Pancreas (tissue), 10 donors: ENCODE measurements at regions not wholly inside any gene's neighbourhood (a gene's known extent, or its start where the extent isn't known, plus 50 kb on each side); places are given as distances from the start of the nearest gene placed in this dataset.

Experiments used
- ATAC-seq, 4 donors: fragments of 200-7000 bp; cut with Tn5 transposase; one replicate each; pipeline versions ENCODE4 v1.8.0 to v1.9.1; 2020; ENCODE audit warnings: mild to moderate bottlenecking in 4 of 4, moderate library complexity in 4 of 4
- DNase-seq, 6 donors: peaks; one replicate each; pipeline ENCODE4 v3.0.0-alpha.2; 2020
- FAIRE-seq: peaks from 2 replicates; lab custom pipeline; 2012; peaks lifted over from hg19 to GRCh38; lab: Jason Lieb, UNC
- H3K27ac ChIP-seq, 4 donors: fragments of 200-600 bp; sonication (generic); 1 replicate in 3 of 4; 2 replicates in 1 of 4; pipeline versions ENCODE4 v1.5.0 to v1.8.0; 2020
- H3K27me3 ChIP-seq, 4 donors: fragments of 200-600 bp; one replicate each; pipeline ENCODE4 v1.8.0; 2021
- H3K36me3 ChIP-seq, 3 donors: fragments of 200-600 bp; sonication (generic) in 1 of 3; one replicate each; pipeline versions ENCODE4 v1.5.0 to v1.8.0; 2020 to 2021
- H3K4me1 ChIP-seq, 3 donors: fragments of 200-600 bp; one replicate each; pipeline ENCODE4 v1.8.0; 2021
- H3K4me3 ChIP-seq, 4 donors: fragments of 200-600 bp; sonication (generic) in 2 of 4; one replicate each; pipeline versions ENCODE4 v1.5.0 to v1.8.0; 2020 to 2021
- H3K9me3 ChIP-seq, 4 donors: fragments of 200-600 bp; one replicate each; pipeline ENCODE4 v1.8.0; 2021
- CTCF ChIP-seq, 4 donors: fragments of 200-600 bp; sonication (generic) in 3 of 4; IDR thresholded peaks; one replicate each; pipeline versions ENCODE4 v1.5.0 to v1.8.0; 2021; ENCODE audit warnings: antibody characterized with exemption in 4 of 4
- WGBS, 2 donors: extraction: QIAGEN DNeasy Blood & Tissue Kit; methylation state at CpG; one replicate each; pipeline ENCODE4 v1.1.7; 2013; 5-methylcytosine and 5-hydroxymethylcytosine counted together
- intact Hi-C, 3 donors: fragments of 100-400 bp; cut with DNase I; formaldehyde crosslinking; loops; one replicate each; pipeline versions ENCODE4 v1.11.1 to v1.14.2; 2022
- donor health status: healthy with polysubstance abuse.
- donor health status: DM: no; HTN: no; CAD: no; lungs with moderate emphysema.
- donor health status: DM: no; HTN: no; CAD: no.
- donor health status: control.
- donor health status: control.
- donor health status: Bipolar disorder and iron deficiency.
- donor health status: DM: yes; HTN: yes; CAD: no.
- donor health status: DM: no; HTN: no; CAD: no.
- donor health status: DM: no; HTN: no; CAD: no.
- donor health status: DM: yes; HTN: yes; CAD: no.

DNA sequence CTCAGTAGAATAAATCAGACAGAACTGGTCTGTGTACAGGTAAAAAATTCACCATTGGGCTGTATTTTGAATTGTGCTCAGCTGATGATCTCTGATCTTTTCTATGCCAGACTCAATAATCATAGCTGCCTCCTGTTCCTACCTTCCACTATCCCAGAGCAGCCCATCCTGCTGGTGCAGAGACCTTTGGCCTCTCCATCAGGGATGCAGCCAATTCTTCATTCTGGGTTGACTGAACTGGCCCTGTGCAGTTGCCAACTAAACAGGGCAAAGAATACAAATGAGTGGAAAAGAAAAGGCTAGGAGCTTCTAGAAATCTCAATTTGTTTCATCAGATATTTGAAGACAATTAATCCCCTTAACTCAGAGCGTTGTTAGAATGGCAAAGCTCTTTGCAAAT is 1781.3 kb upstream of the CELF4 start:
- H3K27ac ChIP-seq = no peak overlapping the region
- TF ChIP-seq CTCF (IDR thresholded peaks at IDR 0.05) = no peak
- FAIRE-seq (no peak), DNase-seq (no peak), ATAC-seq (no peak)
- H3K27me3 ChIP-seq = no peaks in the 10 kb centered on the region
- WGBS, 2 donors = 89 to 97% methylated on average over 1 of the region's 1 CpG
- intact Hi-C loops = no loop called here
- no peaks in the 10 kb centered on the region for H3K4me1 ChIP-seq
- H3K36me3 ChIP-seq = no peaks in the 10 kb centered on the region
- no peak overlapping the region for H3K4me3 ChIP-seq
- H3K9me3 ChIP-seq = no peaks in the 10 kb centered on the region

GRCh38 chr18:39345321-39345720 is 1779.7 kb upstream of the CELF4 start:
- Histone ChIP-seq H3K9me3 (no peaks in the 10 kb centered on the region), H3K4me3 (no peak overlapping the region), H3K4me1 (no peaks in the 10 kb centered on the region), H3K27me3 (no peaks in the 10 kb centered on the region), H3K27ac (no peak overlapping the region), H3K36me3 (no peaks in the 10 kb centered on the region)
- 68 to 72% methylated on average over 2 of the region's 2 CpGs for WGBS, 2 donors
- no peak for FAIRE-seq
- no peak for TF ChIP-seq CTCF (IDR thresholded peaks at IDR 0.05)
- DNase-seq = no peak
- no peak for ATAC-seq
- intact Hi-C loops = no loop called here

DNA sequence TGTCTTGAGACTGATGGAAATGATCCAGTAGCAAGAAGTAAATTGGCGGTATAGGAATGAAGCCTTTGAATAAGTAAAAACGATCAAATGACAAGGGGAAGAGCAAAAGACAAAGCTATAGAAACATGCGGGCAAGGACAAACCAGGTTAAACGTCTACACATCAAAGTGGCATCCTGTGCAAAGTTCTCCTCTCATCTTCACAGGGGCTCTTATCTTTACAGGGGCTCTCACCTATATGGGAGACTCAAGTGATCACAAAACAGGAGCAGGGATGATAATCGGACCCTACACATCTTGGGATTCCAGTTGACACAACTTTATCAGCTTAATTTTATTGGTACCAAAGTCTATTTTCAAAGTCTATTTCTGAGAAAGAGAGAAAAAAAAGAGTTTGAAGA is 1778.9 kb upstream of the CELF4 start:
- no peak for TF ChIP-seq CTCF (IDR thresholded peaks at IDR 0.05)
- 67 to 72% methylated on average over 5 of the region's 5 CpGs for WGBS, 2 donors
- intact Hi-C loops = no loop called here
- FAIRE-seq (no peak), DNase-seq (no peak), ATAC-seq (no peak)
- Histone ChIP-seq H3K4me1 (no peaks in the 10 kb centered on the region), H3K9me3 (no peaks in the 10 kb centered on the region), H3K4me3 (no peak overlapping the region), H3K27ac (no peak overlapping the region), H3K36me3 (no peaks in the 10 kb centered on the region), H3K27me3 (no peaks in the 10 kb centered on the region)

GRCh38 chr18:39341129-39341528 is 1775.5 kb upstream of the CELF4 start:
- H3K4me3 ChIP-seq = no peak overlapping the region
- WGBS, 2 donors = 82 to 87% methylated on average over 2 of the region's 2 CpGs
- no peak for ATAC-seq
- H3K4me1 ChIP-seq = no peaks in the 10 kb centered on the region
- H3K27me3 ChIP-seq = no peaks in the 10 kb centered on the region
- no peak for FAIRE-seq
- TF ChIP-seq CTCF (IDR thresholded peaks at IDR 0.05) = no peak
- intact Hi-C loops = no loop called here
- no peaks in the 10 kb centered on the region for H3K36me3 ChIP-seq
- H3K27ac ChIP-seq = no peak overlapping the region
- no peaks in the 10 kb centered on the region for H3K9me3 ChIP-seq
- no peak for DNase-seq

- FAIRE-seq (no peak), ATAC-seq (no peak), DNase-seq (no peak)
- intact Hi-C loops = no loop called here
- no peak for TF ChIP-seq CTCF (IDR thresholded peaks at IDR 0.05)
- Histone ChIP-seq H3K9me3 (no peaks in the 10 kb centered on the region), H3K27ac (no peak overlapping the region), H3K27me3 (no peaks in the 10 kb centered on the region), H3K36me3 (no peaks in the 10 kb centered on the region), H3K4me1 (no peaks in the 10 kb centered on the region), H3K4me3 (no peak overlapping the region)
- WGBS, 2 donors = 50 to 55% methylated on average over 1 of the region's 1 CpG
Observed at GRCh38 chr18:39340418-39340817, 1774.8 kb upstream of the CELF4 start.
